ENCODE measurements at regions not wholly inside any gene's neighbourhood (a gene's known extent, or its start where the extent isn't known, plus 50 kb on each side); places are given as distances from the start of the nearest gene placed in this dataset.

- no TSS peak for BruUV-seq (replicated peaks)
- POLR2A ChIA-PET (ENCODE audit: low non-redundant PET), result no interaction called here
- H3K27me3 ChIP-seq (replicated peaks; ENCODE audit: insufficient read depth, low read depth, low read length, poor library complexity), result peaks cover 10% of the 10 kb centered on the region
- H3K27ac ChIP-seq (ENCODE audit: low read depth, low read length, poor library complexity, severe bottlenecking), result no peak overlapping the region
- no peaks in the 10 kb centered on the region for H3K4me1 ChIP-seq (ENCODE audit: insufficient read depth, low read length, poor library complexity, severe bottlenecking)
- CTCF ChIA-PET, result no interaction called here
- no peak overlapping the region for H3K4me3 ChIP-seq (ENCODE audit: low read depth, low read length, poor library complexity, severe bottlenecking)
- no peaks in the 10 kb centered on the region for H3K36me3 ChIP-seq (ENCODE audit: insufficient read depth, low read length, poor library complexity, severe bottlenecking)
- DNase-seq (ENCODE audit: low spot score), result no peak
- intact Hi-C loops (cut with micrococcal nuclease; ENCODE audit: unreplicated experiment), result no loop called here
- TF ChIP-seq CTCF (conservative IDR thresholded peaks at IDR 0.05; ENCODE audit: low read depth, low read length), result no peak
- no peak for TF ChIP-seq EZH2 (IDR thresholded peaks at IDR 0.05; ENCODE audit: borderline replicate concordance, low read depth, low read length, poor library complexity, severe bottlenecking)
- no peaks in the 10 kb centered on the region for H3K9me3 ChIP-seq (ENCODE audit: low read depth, low read length, poor library complexity, severe bottlenecking)
Observed at GRCh38 chr11:95367726-95368125, 136.7 kb upstream of the SESN3 start.

- ChIA-PET CTCF (no interaction called here), POLR2A (ENCODE audit: low non-redundant PET) (no interaction called here)
- no peak for TF ChIP-seq EZH2 (IDR thresholded peaks at IDR 0.05; ENCODE audit: borderline replicate concordance, low read depth, low read length, poor library complexity, severe bottlenecking)
- TF ChIP-seq CTCF (conservative IDR thresholded peaks at IDR 0.05; ENCODE audit: low read depth, low read length), result no peak
- H3K27me3 ChIP-seq (replicated peaks; ENCODE audit: insufficient read depth, low read depth, low read length, poor library complexity), result peaks cover 10% of the 10 kb centered on the region
- H3K4me3 ChIP-seq (ENCODE audit: low read depth, low read length, poor library complexity, severe bottlenecking), result no peak overlapping the region
- H3K27ac ChIP-seq (ENCODE audit: low read depth, low read length, poor library complexity, severe bottlenecking), result no peak overlapping the region
- intact Hi-C loops (cut with micrococcal nuclease; ENCODE audit: unreplicated experiment), result no loop called here
- H3K36me3 ChIP-seq (ENCODE audit: insufficient read depth, low read length, poor library complexity, severe bottlenecking), result no peaks in the 10 kb centered on the region
- no peaks in the 10 kb centered on the region for H3K4me1 ChIP-seq (ENCODE audit: insufficient read depth, low read length, poor library complexity, severe bottlenecking)
- BruUV-seq (replicated peaks), result no TSS peak
- H3K9me3 ChIP-seq (ENCODE audit: low read depth, low read length, poor library complexity, severe bottlenecking), result no peaks in the 10 kb centered on the region
- no peak for DNase-seq (ENCODE audit: low spot score)
Observed at GRCh38 chr11:95365348-95365747, 134.3 kb upstream of the SESN3 start.

GRCh38 chr11:95364324-95365295, 133.6 kb upstream of the SESN3 start:
- DNase-seq (ENCODE audit: low spot score), result no peak
- H3K27me3 ChIP-seq (replicated peaks; ENCODE audit: insufficient read depth, low read depth, low read length, poor library complexity), result peaks cover 10% of the 10 kb centered on the region
- CTCF ChIA-PET, result no interaction called here
- TF ChIP-seq EZH2 (IDR thresholded peaks at IDR 0.05; ENCODE audit: borderline replicate concordance, low read depth, low read length, poor library complexity, severe bottlenecking) (no peak), CTCF (conservative IDR thresholded peaks at IDR 0.05; ENCODE audit: low read depth, low read length) (no peak)
- no TSS peak for BruUV-seq (replicated peaks)
- no peak overlapping the region for H3K4me3 ChIP-seq (ENCODE audit: low read depth, low read length, poor library complexity, severe bottlenecking)
- H3K9me3 ChIP-seq (ENCODE audit: low read depth, low read length, poor library complexity, severe bottlenecking), result no peaks in the 10 kb centered on the region
- no peak overlapping the region for H3K27ac ChIP-seq (ENCODE audit: low read depth, low read length, poor library complexity, severe bottlenecking)
- no peaks in the 10 kb centered on the region for H3K36me3 ChIP-seq (ENCODE audit: insufficient read depth, low read length, poor library complexity, severe bottlenecking)
- POLR2A ChIA-PET (ENCODE audit: low non-redundant PET), result no interaction called here
- no peaks in the 10 kb centered on the region for H3K4me1 ChIP-seq (ENCODE audit: insufficient read depth, low read length, poor library complexity, severe bottlenecking)
- intact Hi-C loops (cut with micrococcal nuclease; ENCODE audit: unreplicated experiment), result no loop called here

All from A673 (cell line).